ENCODE measurements at regions not wholly inside any gene's neighbourhood (a gene's known extent, or its start where the extent isn't known, plus 50 kb on each side); places are given as distances from the start of the nearest gene placed in this dataset.

- H2AK5ac ChIP-seq (ENCODE audit: low read depth, low read length) = no peak overlapping the region
- H4K5ac ChIP-seq (ENCODE audit: low read depth, low read length) = no peak overlapping the region
- no peak overlapping the region for H2BK20ac ChIP-seq (ENCODE audit: low read depth, low read length)
- intact Hi-C loops (cut with micrococcal nuclease) (no loop called here), in situ Hi-C loops (cut with MboI; ENCODE audit: low sequenced_read_pairs) (no loop called here), dilution Hi-C loops (cut with HindIII; ENCODE audit: low sequenced_read_pairs, unreplicated experiment) (no loop called here)
- no peak overlapping the region for H3K23ac ChIP-seq (ENCODE audit: low read depth, low read length)
- no peak overlapping the region for H3K14ac ChIP-seq (replicated peaks; ENCODE audit: low read depth, low read length)
- H2AFZ ChIP-seq (replicated peaks; ENCODE audit: low read length, poor library complexity) = no peak overlapping the region
- no peak overlapping the region for H4K91ac ChIP-seq (ENCODE audit: insufficient read depth, low read depth, low read length)
- no peak overlapping the region for H3K27ac ChIP-seq (ENCODE audit: insufficient read depth, low read length)
- H3K36me3 ChIP-seq (ENCODE audit: control insufficient read depth, insufficient read depth, low read length) = no peaks in the 10 kb centered on the region
- no peak overlapping the region for H3K56ac ChIP-seq (ENCODE audit: extremely low read depth, insufficient read depth, low read length)
- H3K79me1 ChIP-seq (ENCODE audit: low read depth in 1 of 2, low read length in 2 of 2) = no peaks in the 10 kb centered on the region
- no peak overlapping the region for H4K8ac ChIP-seq (ENCODE audit: low read depth in 2 of 2, low read length in 2 of 2)
- ATAC-seq (ENCODE audit: low read depth) (no peak), DNase-seq (no peak)
- BruUV-seq (replicated peaks) = no TSS peak
- TF ChIP-seq BHLHE40 (IDR thresholded peaks at IDR 0.05; ENCODE audit: low read depth, low read length) (no peak), FOS (IDR thresholded peaks at IDR 0.05; ENCODE audit: low read depth, low read length) (no peak), RFX5 (IDR thresholded peaks at IDR 0.05; ENCODE audit: low read depth, low read length) (no peak), NFE2L2 (IDR thresholded peaks at IDR 0.05; ENCODE audit: low read depth, low read length) (no peak), CTCF (conservative IDR thresholded peaks at IDR 0.05; ENCODE audit: low read depth, low read length) (no peak), ELK1 (IDR thresholded peaks at IDR 0.05; ENCODE audit: borderline replicate concordance, low read depth, low read length) (no peak), MAFK (IDR thresholded peaks at IDR 0.05; ENCODE audit: low read depth, low read length) (no peak), USF2 (IDR thresholded peaks at IDR 0.05; ENCODE audit: low read depth, low read length) (no peak), SMC3 (IDR thresholded peaks at IDR 0.05; ENCODE audit: low read depth, low read length) (no peak), MXI1 (IDR thresholded peaks at IDR 0.05; ENCODE audit: borderline replicate concordance, low read depth, low read length) (no peak), CEBPB (IDR thresholded peaks at IDR 0.05; ENCODE audit: low read depth, low read length) (no peak), CHD1 (IDR thresholded peaks at IDR 0.05; ENCODE audit: low read depth, low read length) (no peak), POLR2A (IDR thresholded peaks at IDR 0.05; ENCODE audit: low read depth, low read length) (no peak), RAD21 (IDR thresholded peaks at IDR 0.05; ENCODE audit: low read length) (no peak), RCOR1 (IDR thresholded peaks at IDR 0.05; ENCODE audit: insufficient replicate concordance, low read length) (no peak), MAZ (IDR thresholded peaks at IDR 0.05; ENCODE audit: borderline replicate concordance, low read depth, low read length) (no peak)
- ChIA-PET POLR2A (ENCODE audit: unreplicated experiment) (no interaction called here), CTCF (no interaction called here)
- H3K9me3 ChIP-seq (ENCODE audit: control insufficient read depth, insufficient read depth, low read length) = no peaks in the 10 kb centered on the region; the same call in 1 of the 2 replicates
- H2AK9ac ChIP-seq (replicated peaks; ENCODE audit: low read depth, low read length, poor library complexity) = no peak overlapping the region
- no peaks in the 10 kb centered on the region for H4K20me1 ChIP-seq (ENCODE audit: insufficient read depth, low read length)
- H3K4me3 ChIP-seq (ENCODE audit: insufficient read depth, low read depth, low read length) = no peak overlapping the region
- no peaks in the 10 kb centered on the region for H3K27me3 ChIP-seq (ENCODE audit: control insufficient read depth, insufficient read depth, low read length)
- H2BK120ac ChIP-seq (ENCODE audit: low read depth, low read length) = no peak overlapping the region
- H3K4me1 ChIP-seq (ENCODE audit: control insufficient read depth, insufficient read depth, low read length) = no peaks in the 10 kb centered on the region
- no peaks in the 10 kb centered on the region for H3K9me1 ChIP-seq (ENCODE audit: insufficient read depth, low read length)
- no peak overlapping the region for H2BK5ac ChIP-seq (ENCODE audit: low read depth, low read length, poor library complexity, severe bottlenecking)
- H3K4ac ChIP-seq (ENCODE audit: low read depth, low read length) = no peak overlapping the region
- 44% methylated on average over 12 of the region's 23 CpGs; no CpG with 5 or more reads in 1 of the 2 experiments for WGBS, 2 experiments (ENCODE audit: extremely low coverage in 2 of 2, insufficient read length in 1 of 2)
- H3K18ac ChIP-seq (ENCODE audit: low read depth, low read length) = no peak overlapping the region
- H2BK15ac ChIP-seq (ENCODE audit: low read depth, low read length) = no peak overlapping the region
- H3K4me2 ChIP-seq (ENCODE audit: low read depth, low read length) = no peak overlapping the region
- no peak overlapping the region for H3K9ac ChIP-seq (ENCODE audit: low read depth, low read length)
Measured at GRCh38 chr12:131617596-131618302, 93.1 kb upstream of the SFSWAP start.

Data from IMR-90 (cell line).